Astrocyte (in vitro differentiated cells and primary cell): ENCODE measurements at regions not wholly inside any gene's neighbourhood (a gene's known extent, or its start where the extent isn't known, plus 50 kb on each side); places are given as distances from the start of the nearest gene placed in this dataset.

Source experiments
- DNase-seq: peaks from one replicate; pipeline ENCODE4 v3.0.0-alpha.2; 2010; ENCODE audit warnings: low read depth
- FAIRE-seq: peaks from 2 replicates; lab custom pipeline; 2011; peaks lifted over from hg19 to GRCh38; lab: Jason Lieb, UNC
- H2AFZ ChIP-seq: 2 replicates; pipeline ENCODE4 v1.6.0; 2012; ENCODE audit warnings: low read depth, low read length, inconsistent platforms
- H3K27ac ChIP-seq: 2 replicates; pipeline ENCODE4 v1.5.1; 2011; ENCODE audit warnings: low read depth, low read length, inconsistent platforms
- H3K27me3 ChIP-seq: 2 replicates; pipeline ENCODE4 v1.6.0; 2011; ENCODE audit warnings: low read length, inconsistent platforms; ENCODE audit not compliant: insufficient read depth
- H3K36me3 ChIP-seq: 2 replicates; pipeline ENCODE4 v1.5.1; 2011; ENCODE audit warnings: low read length, inconsistent platforms; ENCODE audit not compliant: insufficient read depth
- H3K4me1 ChIP-seq: 2 replicates; pipeline ENCODE4 v1.5.1; 2011; ENCODE audit warnings: low read length, inconsistent platforms; ENCODE audit not compliant: insufficient read depth
- H3K4me2 ChIP-seq: 2 replicates; pipeline ENCODE4 v1.6.0; 2012; ENCODE audit warnings: low read length, inconsistent platforms
- H3K4me3 ChIP-seq: 2 replicates; pipeline ENCODE4 v1.5.1; 2011; ENCODE audit warnings: low read depth, mild to moderate bottlenecking, low read length, inconsistent platforms; ENCODE audit not compliant: insufficient read depth
- H3K79me2 ChIP-seq: 2 replicates; pipeline ENCODE4 v1.6.0; 2012; ENCODE audit warnings: mild to moderate bottlenecking, low read length, inconsistent platforms; ENCODE audit not compliant: insufficient read depth
- H3K9ac ChIP-seq: 2 replicates; pipeline ENCODE4 v1.6.0; 2012; ENCODE audit warnings: mild to moderate bottlenecking, low read length, inconsistent platforms
- H3K9me3 ChIP-seq: 2 replicates; pipeline ENCODE4 v1.5.1; 2012; ENCODE audit warnings: low read depth, mild to moderate bottlenecking, low read length, inconsistent platforms; ENCODE audit not compliant: insufficient read depth
- H4K20me1 ChIP-seq: 2 replicates; pipeline ENCODE4 v1.6.0; 2012; ENCODE audit warnings: low read length, inconsistent platforms; ENCODE audit not compliant: insufficient read depth
- H3K27ac Mint-ChIP-seq: one replicate; pipeline ENCODE4 v1.8.0; 2021; ENCODE audit warnings: mild to moderate bottlenecking, mixed read lengths; ENCODE audit not compliant: unreplicated experiment
- H3K27me3 Mint-ChIP-seq: one replicate; pipeline ENCODE4 v1.8.0; 2021; ENCODE audit warnings: low read depth, mixed read lengths; ENCODE audit not compliant: unreplicated experiment
- H3K36me3 Mint-ChIP-seq: one replicate; pipeline ENCODE4 v1.8.0; 2021; ENCODE audit warnings: low read depth, mixed read lengths; ENCODE audit not compliant: unreplicated experiment
- H3K4me1 Mint-ChIP-seq: one replicate; pipeline ENCODE4 v1.8.0; 2021; ENCODE audit warnings: low read depth, mixed read lengths; ENCODE audit not compliant: unreplicated experiment
- H3K4me3 Mint-ChIP-seq: one replicate; pipeline ENCODE4 v1.8.0; 2021; ENCODE audit warnings: mild to moderate bottlenecking, moderate library complexity, mixed read lengths; ENCODE audit not compliant: unreplicated experiment
- H3K9me3 Mint-ChIP-seq: one replicate; pipeline ENCODE4 v1.8.0; 2021; ENCODE audit warnings: mild to moderate bottlenecking, mixed read lengths; ENCODE audit not compliant: unreplicated experiment
- EZH2 ChIP-seq: IDR thresholded peaks from 2 replicates; pipeline ENCODE4 v1.6.1; 2012; ENCODE audit warnings: mild to moderate bottlenecking, low read length, inconsistent platforms; ENCODE audit not compliant: insufficient read depth
- TF ChIP-seq, protein P1 (sequence below): IDR thresholded peaks from 2 replicates; pipeline ENCODE4 v1.5.1; 2011; ENCODE audit warnings: low read depth, mild to moderate bottlenecking, inconsistent platforms, low read length, moderate library complexity; ENCODE audit not compliant: insufficient read depth

DNA sequence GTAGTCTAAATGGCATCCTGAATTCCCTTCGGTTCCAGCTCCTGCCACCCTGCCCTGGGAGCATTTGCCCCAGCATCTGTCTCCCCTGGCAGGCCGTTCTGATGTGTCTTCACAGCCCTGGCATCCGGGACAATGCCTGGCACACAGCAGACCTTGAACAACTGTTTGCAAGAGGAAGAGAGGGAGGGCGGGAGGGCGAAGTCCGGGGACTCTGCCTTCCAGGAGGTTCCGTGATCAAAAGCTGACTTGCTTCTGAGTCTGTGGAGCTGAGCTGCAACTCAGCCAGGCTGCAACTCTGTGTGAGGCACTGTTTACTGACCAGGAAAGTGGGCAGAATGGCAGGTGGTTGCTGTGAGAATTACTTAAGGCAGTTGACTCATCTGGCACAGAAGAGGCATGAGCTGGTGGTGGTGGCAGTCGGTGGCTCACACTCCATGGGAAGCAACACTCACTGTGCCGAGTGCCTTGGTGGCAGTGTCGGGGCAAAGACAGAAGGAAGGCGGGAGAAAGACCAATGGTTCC is 61.1 kb upstream of the DLK1 start:
- Mint-ChIP-seq H3K9me3 (no peaks in the 10 kb centered on the region), H3K4me3 (no peak overlapping the region), H3K27me3 (peaks cover 51% of the 10 kb centered on the region), H3K4me1 (peaks cover 6% of the 10 kb centered on the region), H3K27ac (no peak overlapping the region), H3K36me3 (no peaks in the 10 kb centered on the region)
- TF ChIP-seq, protein P1, sequence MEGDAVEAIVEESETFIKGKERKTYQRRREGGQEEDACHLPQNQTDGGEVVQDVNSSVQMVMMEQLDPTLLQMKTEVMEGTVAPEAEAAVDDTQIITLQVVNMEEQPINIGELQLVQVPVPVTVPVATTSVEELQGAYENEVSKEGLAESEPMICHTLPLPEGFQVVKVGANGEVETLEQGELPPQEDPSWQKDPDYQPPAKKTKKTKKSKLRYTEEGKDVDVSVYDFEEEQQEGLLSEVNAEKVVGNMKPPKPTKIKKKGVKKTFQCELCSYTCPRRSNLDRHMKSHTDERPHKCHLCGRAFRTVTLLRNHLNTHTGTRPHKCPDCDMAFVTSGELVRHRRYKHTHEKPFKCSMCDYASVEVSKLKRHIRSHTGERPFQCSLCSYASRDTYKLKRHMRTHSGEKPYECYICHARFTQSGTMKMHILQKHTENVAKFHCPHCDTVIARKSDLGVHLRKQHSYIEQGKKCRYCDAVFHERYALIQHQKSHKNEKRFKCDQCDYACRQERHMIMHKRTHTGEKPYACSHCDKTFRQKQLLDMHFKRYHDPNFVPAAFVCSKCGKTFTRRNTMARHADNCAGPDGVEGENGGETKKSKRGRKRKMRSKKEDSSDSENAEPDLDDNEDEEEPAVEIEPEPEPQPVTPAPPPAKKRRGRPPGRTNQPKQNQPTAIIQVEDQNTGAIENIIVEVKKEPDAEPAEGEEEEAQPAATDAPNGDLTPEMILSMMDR = no peak
- TF ChIP-seq EZH2 = no peak
- Histone ChIP-seq H3K36me3 (no peaks in the 10 kb centered on the region), H3K9me3 (no peaks in the 10 kb centered on the region), H3K27me3 (peaks cover 4% of the 10 kb centered on the region), H3K79me2 (no peaks in the 10 kb centered on the region), H3K9ac (no peak overlapping the region), H4K20me1 (no peaks in the 10 kb centered on the region), H3K4me1 (peaks cover 5% of the 10 kb centered on the region), H2AFZ (peak overlapping the region; percentile 1), H3K27ac (no peak overlapping the region), H3K4me2 (peak overlapping the region; percentile 39), H3K4me3 (no peak overlapping the region)
- DNase-seq (peak; percentile 23), FAIRE-seq (no peak)

DNA sequence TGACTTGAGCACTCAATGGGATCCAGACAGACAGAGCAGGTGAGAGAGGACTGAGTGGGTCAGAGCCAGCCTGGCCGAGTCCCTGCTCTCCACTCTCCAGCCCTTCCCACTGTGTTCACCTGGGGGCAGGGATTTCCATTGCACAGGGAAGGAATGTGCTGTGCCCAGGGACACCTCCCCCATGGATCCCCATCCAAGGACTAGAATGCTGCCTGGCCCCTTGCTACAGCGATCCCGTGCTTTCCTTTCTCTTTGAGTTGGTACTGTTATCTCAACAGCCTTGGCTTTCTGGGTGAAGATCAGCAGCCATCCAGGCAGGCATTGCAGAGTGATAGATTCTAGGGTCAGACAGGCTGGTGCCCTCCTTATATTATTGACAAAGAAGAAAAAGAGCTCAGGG is 60.3 kb upstream of the DLK1 start:
- H3K4me3 Mint-ChIP-seq = no peak overlapping the region
- H3K4me1 Mint-ChIP-seq = peaks cover 6% of the 10 kb centered on the region
- H3K27me3 ChIP-seq = peaks cover 7% of the 10 kb centered on the region
- no peak overlapping the region for H2AFZ ChIP-seq
- H3K27me3 Mint-ChIP-seq = peaks cover 53% of the 10 kb centered on the region
- H3K27ac ChIP-seq = no peak overlapping the region
- H3K4me1 ChIP-seq = peaks cover 5% of the 10 kb centered on the region
- no peak for FAIRE-seq
- H3K4me2 ChIP-seq = no peak overlapping the region
- no peak overlapping the region for H3K9ac ChIP-seq
- no peak for DNase-seq
- no peak overlapping the region for H3K27ac Mint-ChIP-seq
- H3K4me3 ChIP-seq = no peak overlapping the region
- H3K36me3 Mint-ChIP-seq = no peaks in the 10 kb centered on the region
- H3K79me2 ChIP-seq = no peaks in the 10 kb centered on the region
- H4K20me1 ChIP-seq = no peaks in the 10 kb centered on the region
- H3K9me3 Mint-ChIP-seq = no peaks in the 10 kb centered on the region
- no peaks in the 10 kb centered on the region for H3K36me3 ChIP-seq
- no peak for TF ChIP-seq EZH2
- TF ChIP-seq, protein P1 = no peak
- H3K9me3 ChIP-seq = no peaks in the 10 kb centered on the region

DNA sequence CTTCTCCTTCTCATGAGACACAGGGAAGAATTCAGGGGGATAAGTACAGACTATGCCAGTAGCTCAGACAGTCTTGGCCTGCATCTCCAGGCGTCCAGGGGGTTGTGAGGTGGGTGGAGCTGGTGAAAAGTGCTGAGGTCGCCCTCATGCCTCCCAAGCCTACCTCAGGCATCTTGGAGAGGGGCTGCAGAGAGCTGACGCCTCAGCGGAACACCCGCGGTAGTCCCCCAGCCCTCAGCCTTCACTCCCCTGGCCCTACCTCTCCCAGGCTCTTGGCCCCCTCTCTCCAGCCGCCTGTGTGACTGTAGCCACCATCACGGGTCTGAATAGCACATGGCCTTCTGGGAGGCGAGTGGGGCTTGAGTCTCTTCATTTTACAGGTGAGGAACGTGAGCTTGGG is 59.8 kb upstream of the DLK1 start:
- no peak overlapping the region for H3K9ac ChIP-seq
- Mint-ChIP-seq H3K4me3 (no peak overlapping the region), H3K36me3 (no peaks in the 10 kb centered on the region), H3K27me3 (peaks cover 53% of the 10 kb centered on the region), H3K4me1 (peaks cover 6% of the 10 kb centered on the region), H3K27ac (no peak overlapping the region), H3K9me3 (no peaks in the 10 kb centered on the region)
- no peak overlapping the region for H3K27ac ChIP-seq
- no peak for TF ChIP-seq EZH2
- TF ChIP-seq, protein P1 = no peak
- no peaks in the 10 kb centered on the region for H4K20me1 ChIP-seq
- DNase-seq (no peak), FAIRE-seq (no peak)
- no peaks in the 10 kb centered on the region for H3K36me3 ChIP-seq
- no peak overlapping the region for H3K4me2 ChIP-seq
- no peaks in the 10 kb centered on the region for H3K79me2 ChIP-seq
- H3K9me3 ChIP-seq = no peaks in the 10 kb centered on the region
- H3K27me3 ChIP-seq = peaks cover 7% of the 10 kb centered on the region
- H2AFZ ChIP-seq = no peak overlapping the region
- peaks cover 5% of the 10 kb centered on the region for H3K4me1 ChIP-seq
- no peak overlapping the region for H3K4me3 ChIP-seq
